ENCODE measurements at regions not wholly inside any gene's neighbourhood (a gene's known extent, or its start where the extent isn't known, plus 50 kb on each side); places are given as distances from the start of the nearest gene placed in this dataset.

DNA sequence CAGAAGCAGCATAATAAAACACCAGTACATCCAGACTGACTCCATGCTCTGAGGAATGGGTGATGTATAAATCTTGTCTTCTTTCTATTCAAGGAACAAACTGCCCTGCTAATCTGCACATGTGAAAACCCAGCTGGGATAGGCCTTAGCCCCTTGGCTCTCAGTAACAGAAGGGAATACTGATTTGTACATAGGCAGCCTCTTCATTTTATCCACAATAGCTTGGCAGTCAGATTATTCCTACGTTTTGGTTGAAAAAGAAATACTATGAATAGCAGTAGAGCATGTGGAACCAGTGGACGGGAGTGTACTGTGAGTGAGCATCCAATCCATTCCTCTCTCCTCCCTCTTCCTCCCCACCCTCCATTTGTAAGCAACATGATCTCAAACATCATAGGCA lies 113.5 kb upstream of the ARHGAP5 start:
- H3K27me3 ChIP-seq (ENCODE audit: control insufficient read depth, insufficient read depth, low read length): no peaks in the 10 kb centered on the region
- no peak overlapping the region for H3K27ac ChIP-seq (ENCODE audit: low read length)
- no peak overlapping the region for H3K4me3 ChIP-seq (ENCODE audit: low read length)
- WGBS (ENCODE audit: insufficient coverage): no CpG with 5 or more reads among the region's 2 CpGs
- DNase-seq: no peak
- no peaks in the 10 kb centered on the region for H3K36me3 ChIP-seq (ENCODE audit: control insufficient read depth, insufficient read depth, low read length)
- H3K4me1 ChIP-seq (ENCODE audit: control insufficient read depth, insufficient read depth, low read length): peaks cover 31% of the 10 kb centered on the region
- H3K9me3 ChIP-seq (replicated peaks; ENCODE audit: control insufficient read depth, low read depth, low read length): no peaks in the 10 kb centered on the region

DNA sequence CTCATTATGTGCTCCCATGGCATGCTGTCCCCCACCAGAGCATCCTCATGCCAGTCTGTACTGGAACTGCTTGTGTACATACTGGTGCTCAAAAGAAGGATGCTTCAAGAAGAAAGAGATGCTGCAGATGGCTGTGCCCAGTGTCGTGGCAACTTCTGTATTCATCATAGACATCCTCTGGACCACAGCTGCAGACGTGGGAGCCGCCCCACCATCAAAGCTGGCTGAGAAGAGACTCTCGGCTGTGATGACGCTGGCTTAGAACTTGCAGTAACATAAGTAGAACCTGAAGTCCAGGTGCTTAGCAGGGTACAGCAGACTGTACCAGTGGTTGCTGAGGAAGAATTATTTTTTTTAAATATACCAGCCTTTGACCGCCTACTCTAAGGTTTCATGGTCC lies 112.6 kb upstream of the ARHGAP5 start:
- Histone ChIP-seq H3K27me3 (ENCODE audit: control insufficient read depth, insufficient read depth, low read length) (no peaks in the 10 kb centered on the region), H3K4me1 (ENCODE audit: control insufficient read depth, insufficient read depth, low read length) (peaks cover 39% of the 10 kb centered on the region), H3K9me3 (replicated peaks; ENCODE audit: control insufficient read depth, low read depth, low read length) (no peaks in the 10 kb centered on the region), H3K4me3 (ENCODE audit: low read length) (no peak overlapping the region), H3K27ac (ENCODE audit: low read length) (no peak overlapping the region), H3K36me3 (ENCODE audit: control insufficient read depth, insufficient read depth, low read length) (no peaks in the 10 kb centered on the region)
- DNase-seq: no peak
- 85% methylated on average over 4 of the region's 6 CpGs for WGBS (ENCODE audit: insufficient coverage)

- WGBS (ENCODE audit: insufficient coverage): 75% methylated on average over 7 of the region's 11 CpGs
- H3K9me3 ChIP-seq (replicated peaks; ENCODE audit: control insufficient read depth, low read depth, low read length): no peaks in the 10 kb centered on the region
- H3K4me3 ChIP-seq (ENCODE audit: low read length): no peak overlapping the region
- no peak overlapping the region for H3K27ac ChIP-seq (ENCODE audit: low read length)
- no peaks in the 10 kb centered on the region for H3K27me3 ChIP-seq (ENCODE audit: control insufficient read depth, insufficient read depth, low read length)
- H3K36me3 ChIP-seq (ENCODE audit: control insufficient read depth, insufficient read depth, low read length): no peaks in the 10 kb centered on the region
- DNase-seq: peak; percentile 19
- peaks cover 42% of the 10 kb centered on the region for H3K4me1 ChIP-seq (ENCODE audit: control insufficient read depth, insufficient read depth, low read length)
Measured at GRCh38 chr14:31965071-31965734, 111.9 kb upstream of the ARHGAP5 start.

DNA sequence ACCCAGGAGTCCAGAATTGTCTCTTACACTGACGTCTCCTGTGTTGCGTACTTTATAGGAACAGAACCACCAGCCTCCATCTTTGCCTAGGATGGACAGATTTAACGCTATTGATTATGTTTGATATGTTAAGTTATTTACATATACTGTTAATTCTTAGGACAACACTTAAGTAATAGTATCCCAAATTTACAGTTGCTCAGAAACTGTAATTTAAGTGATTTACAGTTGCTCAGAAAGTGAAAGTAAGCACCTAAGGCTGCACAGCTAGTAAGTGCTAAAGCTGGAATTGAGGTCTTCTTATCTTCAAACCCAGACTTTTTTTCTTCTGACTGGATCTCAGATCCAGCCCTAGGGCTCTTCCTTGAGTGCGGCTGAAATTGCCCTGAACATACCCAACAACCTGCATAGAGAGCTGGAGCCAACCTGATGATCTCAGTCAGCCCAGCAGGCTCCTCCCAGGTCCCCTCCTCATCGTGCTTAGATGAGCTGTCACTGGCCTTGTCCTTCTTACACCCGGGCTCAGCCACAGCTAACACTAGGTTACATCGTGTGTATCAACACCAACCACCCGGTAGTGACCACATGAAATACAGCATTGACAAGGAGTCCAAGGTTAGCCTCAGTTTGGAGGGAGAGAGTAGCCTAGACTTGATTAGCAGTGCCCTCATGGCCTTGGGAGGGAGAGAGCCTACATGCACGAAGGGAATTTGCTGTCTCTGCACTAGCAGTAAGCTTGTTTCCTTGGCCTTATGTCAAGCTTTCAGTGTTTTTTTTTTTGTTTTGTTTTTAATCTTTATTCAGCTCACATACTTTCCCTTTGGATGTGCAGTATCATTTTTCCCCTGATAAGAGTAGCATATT lies 111.1 kb upstream of the ARHGAP5 start:
- H3K27ac ChIP-seq (ENCODE audit: low read length): no peak overlapping the region
- H3K27me3 ChIP-seq (ENCODE audit: control insufficient read depth, insufficient read depth, low read length): no peaks in the 10 kb centered on the region
- H3K36me3 ChIP-seq (ENCODE audit: control insufficient read depth, insufficient read depth, low read length): no peaks in the 10 kb centered on the region
- H3K9me3 ChIP-seq (replicated peaks; ENCODE audit: control insufficient read depth, low read depth, low read length): no peaks in the 10 kb centered on the region
- peaks cover 42% of the 10 kb centered on the region for H3K4me1 ChIP-seq (ENCODE audit: control insufficient read depth, insufficient read depth, low read length)
- 58% methylated on average over 2 of the region's 9 CpGs for WGBS (ENCODE audit: insufficient coverage)
- DNase-seq: no peak
- H3K4me3 ChIP-seq (ENCODE audit: low read length): no peak overlapping the region

- Histone ChIP-seq H3K9me3 (replicated peaks; ENCODE audit: control insufficient read depth, low read depth, low read length) (no peaks in the 10 kb centered on the region), H3K4me1 (ENCODE audit: control insufficient read depth, insufficient read depth, low read length) (peaks cover 37% of the 10 kb centered on the region), H3K36me3 (ENCODE audit: control insufficient read depth, insufficient read depth, low read length) (no peaks in the 10 kb centered on the region), H3K4me3 (ENCODE audit: low read length) (no peak overlapping the region), H3K27ac (ENCODE audit: low read length) (no peak overlapping the region), H3K27me3 (ENCODE audit: control insufficient read depth, insufficient read depth, low read length) (no peaks in the 10 kb centered on the region)
- DNase-seq: peak; percentile 42
- WGBS (ENCODE audit: insufficient coverage): 80% methylated on average over 5 of the region's 6 CpGs
Measured at GRCh38 chr14:31966896-31967668, 110.0 kb upstream of the ARHGAP5 start.

DNA sequence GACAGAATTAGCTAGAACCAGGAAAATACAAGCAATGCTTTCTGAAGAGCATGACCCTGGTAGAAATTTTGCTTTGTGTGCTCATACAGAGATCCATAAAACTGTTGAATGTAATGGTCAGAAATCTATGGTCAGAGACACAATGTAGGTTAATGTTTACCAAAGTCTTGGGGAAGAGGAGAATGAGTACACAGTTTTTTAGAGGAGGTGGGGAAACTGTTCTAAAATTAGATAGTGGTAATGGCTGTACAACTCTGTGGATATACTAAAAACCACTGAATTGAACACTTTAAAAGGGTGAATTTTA lies 109.5 kb upstream of the ARHGAP5 start:
- H3K36me3 ChIP-seq (ENCODE audit: control insufficient read depth, insufficient read depth, low read length): no peaks in the 10 kb centered on the region
- peaks cover 35% of the 10 kb centered on the region for H3K4me1 ChIP-seq (ENCODE audit: control insufficient read depth, insufficient read depth, low read length)
- no peak overlapping the region for H3K4me3 ChIP-seq (ENCODE audit: low read length)
- H3K9me3 ChIP-seq (replicated peaks; ENCODE audit: control insufficient read depth, low read depth, low read length): no peaks in the 10 kb centered on the region
- H3K27me3 ChIP-seq (ENCODE audit: control insufficient read depth, insufficient read depth, low read length): no peaks in the 10 kb centered on the region
- DNase-seq: no peak
- no peak overlapping the region for H3K27ac ChIP-seq (ENCODE audit: low read length)

DNA sequence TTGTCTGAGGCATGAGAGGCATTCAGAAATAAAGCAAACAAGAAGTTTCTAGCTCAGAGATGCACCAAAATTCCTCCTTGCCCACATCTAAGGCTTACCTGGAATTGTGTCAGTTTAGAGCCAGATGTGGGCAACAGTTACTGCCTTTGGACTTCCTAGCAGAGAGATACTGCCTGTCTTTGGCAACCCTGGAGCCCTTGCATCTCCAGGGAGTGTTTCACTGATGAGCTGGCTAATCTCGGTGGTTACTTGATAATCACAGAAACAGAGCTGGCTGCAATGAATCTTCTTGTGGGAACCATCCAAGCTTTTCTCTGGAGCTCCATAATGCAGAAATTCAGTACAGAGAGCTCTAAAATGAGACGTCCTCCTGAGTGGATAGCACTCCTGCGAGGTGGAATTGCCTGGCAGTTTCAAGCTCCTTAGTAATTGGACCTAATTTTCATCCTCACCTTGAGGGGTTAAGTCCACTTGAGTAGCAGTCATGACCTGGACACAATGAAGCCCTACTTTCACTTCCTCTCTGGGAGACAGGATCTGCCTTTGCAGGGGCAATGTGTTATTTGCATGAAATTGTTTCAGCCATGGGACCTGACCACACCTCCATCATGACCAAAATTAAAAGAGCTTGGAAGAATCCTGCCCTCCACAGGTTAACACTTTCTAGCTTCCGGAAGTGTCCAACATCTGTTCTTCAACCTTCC lies 108.8 kb upstream of the ARHGAP5 start:
- peak; percentile 30 for DNase-seq
- peaks cover 35% of the 10 kb centered on the region for H3K4me1 ChIP-seq (ENCODE audit: control insufficient read depth, insufficient read depth, low read length)

GRCh38 chr14:31968956-31969698 lies 108.0 kb upstream of the ARHGAP5 start:
- H3K27me3 ChIP-seq (ENCODE audit: control insufficient read depth, insufficient read depth, low read length): no peaks in the 10 kb centered on the region
- peaks cover 5% of the 10 kb centered on the region for H3K9me3 ChIP-seq (replicated peaks; ENCODE audit: control insufficient read depth, low read depth, low read length)
- no peaks in the 10 kb centered on the region for H3K36me3 ChIP-seq (ENCODE audit: control insufficient read depth, insufficient read depth, low read length)
- peak overlapping the region; percentile 29 for H3K27ac ChIP-seq (ENCODE audit: low read length)
- WGBS (ENCODE audit: insufficient coverage): 50% methylated on average over 2 of the region's 5 CpGs
- H3K4me1 ChIP-seq (ENCODE audit: control insufficient read depth, insufficient read depth, low read length): peaks cover 35% of the 10 kb centered on the region
- H3K4me3 ChIP-seq (ENCODE audit: low read length): no peak overlapping the region
- DNase-seq: peak; percentile 55

More for the DNA sequence above, 108.8 kb upstream of the ARHGAP5 start:
- H3K4me3 ChIP-seq (ENCODE audit: low read length): no peak overlapping the region
- 37% methylated on average over 4 of the region's 4 CpGs for WGBS (ENCODE audit: insufficient coverage)
- H3K9me3 ChIP-seq (replicated peaks; ENCODE audit: control insufficient read depth, low read depth, low read length): no peaks in the 10 kb centered on the region
- H3K36me3 ChIP-seq (ENCODE audit: control insufficient read depth, insufficient read depth, low read length): no peaks in the 10 kb centered on the region
- H3K27me3 ChIP-seq (ENCODE audit: control insufficient read depth, insufficient read depth, low read length): no peaks in the 10 kb centered on the region
- peak overlapping the region; percentile 33 for H3K27ac ChIP-seq (ENCODE audit: low read length)

DNA sequence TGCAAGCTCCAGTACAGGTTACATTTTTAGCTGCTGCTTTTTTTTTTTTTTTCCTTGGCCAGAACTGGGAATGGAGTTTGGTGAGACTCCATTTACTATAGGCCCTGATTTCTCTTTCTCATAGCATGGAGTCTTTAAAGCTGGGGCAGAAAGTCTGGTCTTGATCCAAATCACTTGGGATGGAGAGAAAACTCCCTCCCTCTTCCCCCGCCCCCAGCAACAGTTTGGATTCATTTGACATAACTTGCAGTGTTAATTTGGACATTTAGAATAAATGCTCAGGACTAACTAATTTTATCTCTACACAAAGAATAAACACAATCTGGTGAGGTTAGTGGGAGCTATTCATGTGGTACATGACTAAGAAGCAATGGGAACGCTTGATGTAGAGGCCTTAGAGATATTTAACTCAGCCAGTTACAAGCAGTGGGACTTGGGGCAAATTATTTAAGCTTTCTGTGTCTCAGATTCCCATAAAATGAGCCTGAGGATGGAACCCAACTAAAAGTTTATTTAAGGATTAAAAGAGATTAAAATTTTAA lies 107.3 kb upstream of the ARHGAP5 start:
- Histone ChIP-seq H3K36me3 (ENCODE audit: control insufficient read depth, insufficient read depth, low read length) (no peaks in the 10 kb centered on the region), H3K27me3 (ENCODE audit: control insufficient read depth, insufficient read depth, low read length) (no peaks in the 10 kb centered on the region), H3K27ac (ENCODE audit: low read length) (peak overlapping the region; percentile 29), H3K4me3 (ENCODE audit: low read length) (no peak overlapping the region), H3K4me1 (ENCODE audit: control insufficient read depth, insufficient read depth, low read length) (peaks cover 34% of the 10 kb centered on the region), H3K9me3 (replicated peaks; ENCODE audit: control insufficient read depth, low read depth, low read length) (peaks cover 11% of the 10 kb centered on the region)
- 89% methylated on average over 1 of the region's 2 CpGs for WGBS (ENCODE audit: insufficient coverage)
- no peak for DNase-seq

All from muscle of leg (tissue), 3 donors.